Fibroblast of lung (primary cell): ENCODE measurements at regions not wholly inside any gene's neighbourhood (a gene's known extent, or its start where the extent isn't known, plus 50 kb on each side); places are given as distances from the start of the nearest gene placed in this dataset.

Experiments used
- DNase-seq, 2 donors: peaks; one replicate each; pipeline versions ENCODE4 v3.0.0 to v3.0.0-alpha.2; 2010; ENCODE audit warnings: low read depth in 2 of 2
- H2AFZ ChIP-seq: 2 replicates; pipeline ENCODE4 v1.5.1; 2012; ENCODE audit warnings: low read length, control low read depth, inconsistent platforms
- H3K27ac ChIP-seq: 2 replicates; pipeline ENCODE4 v1.5.1; 2011; ENCODE audit warnings: low read length, control low read depth; ENCODE audit not compliant: insufficient read depth
- H3K27me3 ChIP-seq: 2 replicates; pipeline ENCODE4 v1.5.1; 2011; ENCODE audit warnings: mild to moderate bottlenecking, low read length; ENCODE audit not compliant: control insufficient read depth, insufficient read depth
- H3K36me3 ChIP-seq: 2 replicates; pipeline ENCODE4 v1.5.1; 2011; ENCODE audit warnings: low read length; ENCODE audit not compliant: control insufficient read depth, insufficient read depth
- H3K4me1 ChIP-seq: 2 replicates; pipeline ENCODE4 v1.5.1; 2011; ENCODE audit warnings: low read length; ENCODE audit not compliant: control insufficient read depth, insufficient read depth; ENCODE audit errors: extremely low read depth
- H3K4me2 ChIP-seq: 2 replicates; pipeline ENCODE4 v1.5.1; 2011; ENCODE audit warnings: low read length, control low read depth; ENCODE audit not compliant: insufficient read depth; ENCODE audit errors: extremely low read depth
- H3K4me3 ChIP-seq, 4 experiments: fragments of 200-600 bp in 1 of 4; sonication (generic) in 1 of 4; replicated peaks in 1 of 4; 2 replicates each; pipeline ENCODE4 v1.5.1; 2011 to 2016; ENCODE audit warnings: low read length in 4 of 4, low read depth in 3 of 4, mild to moderate bottlenecking in 3 of 4, control low read depth in 2 of 4, inconsistent platforms in 1 of 4, mixed read lengths in 1 of 4; ENCODE audit not compliant: insufficient read depth in 1 of 4; ENCODE audit errors: control extremely low read depth in 1 of 4
- H3K79me2 ChIP-seq: 2 replicates; pipeline ENCODE4 v1.5.1; 2012; ENCODE audit warnings: mild to moderate bottlenecking, low read length, inconsistent platforms; ENCODE audit not compliant: control insufficient read depth, insufficient read depth
- H3K9ac ChIP-seq: 2 replicates; pipeline ENCODE4 v1.5.1; 2011; ENCODE audit warnings: mild to moderate bottlenecking, low read length, control low read depth; ENCODE audit not compliant: insufficient read depth
- H3K9me3 ChIP-seq: 2 replicates; pipeline ENCODE4 v1.5.1; 2012; ENCODE audit warnings: low read depth, low read length; ENCODE audit not compliant: control insufficient read depth, insufficient read depth
- H4K20me1 ChIP-seq: 2 replicates; pipeline ENCODE4 v1.5.1; 2011; ENCODE audit warnings: low read length; ENCODE audit not compliant: control insufficient read depth, insufficient read depth; ENCODE audit errors: extremely low read depth
- CTCF ChIP-seq, 2 donors: IDR thresholded peaks in 1 of 2; conservative IDR thresholded peaks in 1 of 2; 1 replicate in 1 of 2; 2 replicates in 1 of 2; pipeline ENCODE4 v1.5.1; 2011 to 2012; ENCODE audit warnings: low read length in 2 of 2, control low read depth in 1 of 2, inconsistent platforms in 1 of 2, low read depth in 1 of 2, mild to moderate bottlenecking in 1 of 2
- EZH2 ChIP-seq: IDR thresholded peaks from 2 replicates; pipeline ENCODE4 v1.5.1; 2012; ENCODE audit warnings: low read length, control low read depth, mild to moderate bottlenecking; ENCODE audit errors: missing control alignments

DNA sequence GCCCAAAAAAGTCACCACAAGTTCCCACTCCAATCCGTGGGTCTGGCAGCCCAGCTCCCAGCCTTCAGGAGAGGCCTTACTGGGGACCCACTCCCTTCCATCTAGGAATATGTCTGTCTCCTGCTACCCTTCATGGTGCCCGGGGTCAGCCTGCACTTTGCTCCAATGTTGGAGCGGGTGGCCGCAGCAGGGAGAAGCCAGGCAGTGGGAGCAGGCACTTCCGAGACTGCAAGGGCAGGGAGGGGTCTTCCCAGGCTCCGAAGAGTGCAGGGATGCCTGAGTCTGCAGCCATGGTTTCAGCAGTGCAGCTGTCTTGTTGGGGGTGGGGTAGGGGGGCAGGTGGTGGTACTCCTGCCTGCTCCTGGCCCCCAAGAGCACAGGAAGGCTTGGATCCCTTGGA, 1616.2 kb downstream of the SLITRK5 start:
- Histone ChIP-seq H2AFZ (no peak overlapping the region), H3K4me2 (no peak overlapping the region), H3K27me3 (no peaks in the 10 kb centered on the region), H3K27ac (no peak overlapping the region), H3K79me2 (no peaks in the 10 kb centered on the region), H3K9ac (no peak overlapping the region), H4K20me1 (no peaks in the 10 kb centered on the region), H3K4me3 (no peak overlapping the region), H3K36me3 (no peaks in the 10 kb centered on the region), H3K4me1 (no peaks in the 10 kb centered on the region), H3K9me3 (no peaks in the 10 kb centered on the region)
- TF ChIP-seq CTCF (conservative IDR thresholded peaks at IDR 0.05 in 1 of 2, IDR thresholded peaks at IDR 0.05 in 1 of 2; ENCODE audit: low read depth in 1 of 2, low read length in 2 of 2) = no peak
- TF ChIP-seq EZH2 = no peak
- no peak for DNase-seq

- DNase-seq = no peak
- Histone ChIP-seq H3K27me3 (no peaks in the 10 kb centered on the region), H3K36me3 (no peaks in the 10 kb centered on the region), H3K79me2 (no peaks in the 10 kb centered on the region), H3K9ac (no peak overlapping the region), H3K4me2 (no peak overlapping the region), H3K4me1 (no peaks in the 10 kb centered on the region), H3K4me3 (no peak overlapping the region), H3K27ac (no peak overlapping the region), H3K9me3 (no peaks in the 10 kb centered on the region), H4K20me1 (no peaks in the 10 kb centered on the region), H2AFZ (no peak overlapping the region)
- no peak for TF ChIP-seq CTCF (conservative IDR thresholded peaks at IDR 0.05 in 1 of 2, IDR thresholded peaks at IDR 0.05 in 1 of 2; ENCODE audit: low read depth in 1 of 2, low read length in 2 of 2)
- TF ChIP-seq EZH2 = no peak
Measured at GRCh38 chr13:89294115-89294867, 1623.1 kb downstream of the SLITRK5 start.

GRCh38 chr13:89307278-89307677, 1636.1 kb downstream of the SLITRK5 start:
- Histone ChIP-seq H3K79me2 (no peaks in the 10 kb centered on the region), H3K36me3 (no peaks in the 10 kb centered on the region), H3K9me3 (no peaks in the 10 kb centered on the region), H2AFZ (no peak overlapping the region), H3K4me1 (no peaks in the 10 kb centered on the region), H3K4me3 (no peak overlapping the region), H3K4me2 (no peak overlapping the region), H4K20me1 (no peaks in the 10 kb centered on the region), H3K27me3 (no peaks in the 10 kb centered on the region), H3K9ac (no peak overlapping the region), H3K27ac (no peak overlapping the region)
- DNase-seq = no peak
- TF ChIP-seq EZH2 (no peak), CTCF (conservative IDR thresholded peaks at IDR 0.05 in 1 of 2, IDR thresholded peaks at IDR 0.05 in 1 of 2; ENCODE audit: low read depth in 1 of 2, low read length in 2 of 2) (no peak)
